ENCODE measurements at regions not wholly inside any gene's neighbourhood (a gene's known extent, or its start where the extent isn't known, plus 50 kb on each side); places are given as distances from the start of the nearest gene placed in this dataset.

- no peak for TF ChIP-seq CTCF (IDR thresholded peaks at IDR 0.05)
- no peak for TF ChIP-seq POLR2A (IDR thresholded peaks at IDR 0.05)
Observed at GRCh38 chr5:118088448-118088847, 899.9 kb downstream of the DTWD2 start.
